ENCODE measurements at regions not wholly inside any gene's neighbourhood (a gene's known extent, or its start where the extent isn't known, plus 50 kb on each side); places are given as distances from the start of the nearest gene placed in this dataset.

DNA sequence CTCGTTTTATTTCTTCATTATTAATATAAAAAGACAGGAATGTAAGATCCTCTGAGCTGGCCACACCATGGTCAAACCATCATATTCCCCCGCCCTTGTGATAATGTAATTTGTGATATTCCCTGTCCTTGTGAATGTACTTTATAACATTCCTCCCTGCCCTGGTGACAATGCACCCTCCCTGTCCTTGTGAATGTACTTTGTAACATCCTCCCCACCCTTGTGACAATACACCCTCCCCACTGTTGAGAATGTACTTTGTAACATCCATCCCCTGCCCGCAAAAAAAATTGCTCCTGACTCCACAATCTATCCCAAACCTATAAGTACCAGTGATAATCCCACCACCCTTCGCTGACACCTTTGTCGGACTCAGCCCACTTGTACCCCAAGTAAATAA lies 211.0 kb downstream of the MBD2 start:
- TF ChIP-seq POLR2A (IDR thresholded peaks at IDR 0.05) (no peak), CTCF (IDR thresholded peaks at IDR 0.05) (no peak)
- WGBS, 4 donors, result 77 to 96% (median 91%) methylated on average over 5 of the region's 5 CpGs
- ATAC-seq, result no peak
- H3K27me3 ChIP-seq, result no peaks in the 10 kb centered on the region
- peaks cover 0 to under 1% (median 0%) of the 10 kb centered on the region in 12 donors for H3K9me3 ChIP-seq
- no peaks in the 10 kb centered on the region for H3K36me3 ChIP-seq
- intact Hi-C loops (cut with DNase I), result no loop called here
- no peak overlapping the region for H3K4me3 ChIP-seq
- H3K27ac ChIP-seq, result no peak overlapping the region
- DNase-seq, result no peak
- no peaks in the 10 kb centered on the region for H3K4me1 ChIP-seq

- Histone ChIP-seq H3K27me3 (no peaks in the 10 kb centered on the region), H3K9me3 (peaks cover 0 to 14% (median 0%) of the 10 kb centered on the region in 12 donors), H3K4me3 (no peak overlapping the region), H3K4me1 (no peaks in the 10 kb centered on the region), H3K27ac (no peak overlapping the region), H3K36me3 (no peaks in the 10 kb centered on the region)
- ATAC-seq (no peak), DNase-seq (peak in 1 of 5 donors; percentile 25)
- intact Hi-C loops (cut with DNase I), result no loop called here
- no peak for TF ChIP-seq POLR2A (IDR thresholded peaks at IDR 0.05)
- TF ChIP-seq CTCF (IDR thresholded peaks at IDR 0.05), result no peak
- 58 to 66% (median 64%) methylated on average over 3 to 4 of the region's 4 CpGs for WGBS, 4 donors
These were observed 219.6 kb downstream of the MBD2 start for GRCh38 chr18:54004828-54005227.

DNA sequence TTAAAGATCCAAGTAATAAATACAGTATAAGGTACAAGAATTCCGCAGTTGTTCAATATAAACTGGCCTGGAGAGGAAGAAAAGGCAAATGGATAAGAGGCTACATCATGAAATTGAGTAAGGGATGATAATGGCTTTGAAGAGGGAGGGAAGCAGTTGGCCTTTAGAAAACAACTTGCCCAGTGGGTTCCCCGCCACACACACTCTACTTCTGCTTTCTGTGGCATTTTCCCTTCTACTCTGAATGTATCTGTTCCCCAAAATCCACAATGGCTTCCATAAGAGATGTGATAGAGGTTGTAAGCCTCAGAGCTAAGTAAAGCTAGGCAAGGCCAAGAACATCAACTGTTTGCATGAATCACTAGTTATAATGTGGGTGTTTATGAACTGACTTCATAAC lies 221.3 kb downstream of the MBD2 start:
- ATAC-seq, result no peak
- Histone ChIP-seq H3K9me3 (peaks cover 0 to 10% (median 0%) of the 10 kb centered on the region in 12 donors), H3K36me3 (no peaks in the 10 kb centered on the region), H3K4me3 (no peak overlapping the region), H3K4me1 (no peaks in the 10 kb centered on the region), H3K27ac (no peak overlapping the region), H3K27me3 (no peaks in the 10 kb centered on the region)
- intact Hi-C loops (cut with DNase I), result no loop called here
- 81 to 89% (median 85%) methylated on average over 2 of the region's 2 CpGs for WGBS, 4 donors
- DNase-seq, result no peak
- no peak for TF ChIP-seq CTCF (IDR thresholded peaks at IDR 0.05)
- TF ChIP-seq POLR2A (IDR thresholded peaks at IDR 0.05), result no peak

DNA sequence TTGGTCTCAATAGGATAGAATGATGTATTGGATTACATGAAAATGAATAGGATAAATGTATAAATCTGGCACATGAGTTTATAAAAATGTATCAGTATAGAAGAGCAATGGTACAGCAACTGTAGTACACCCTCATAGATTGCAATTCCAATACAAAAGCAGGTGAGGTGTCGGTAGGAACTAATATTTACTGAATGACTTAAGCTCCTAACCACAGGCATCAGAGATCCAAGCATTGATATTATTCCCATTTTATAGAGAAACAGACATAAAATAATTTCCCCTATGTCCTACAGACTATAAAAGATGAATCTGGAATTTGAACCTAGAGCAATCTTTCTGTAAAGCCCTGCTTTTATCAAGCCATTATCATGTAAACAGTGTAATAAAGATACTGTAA lies 227.4 kb downstream of the MBD2 start:
- intact Hi-C loops (cut with DNase I), result no loop called here
- Histone ChIP-seq H3K36me3 (no peaks in the 10 kb centered on the region), H3K9me3 (no peaks in the 10 kb centered on the region), H3K27me3 (no peaks in the 10 kb centered on the region), H3K4me3 (no peak overlapping the region), H3K4me1 (no peaks in the 10 kb centered on the region), H3K27ac (no peak overlapping the region)
- no peak for DNase-seq
- ATAC-seq, result no peak
- WGBS, 4 donors, result 93 to 98% (median 96%) methylated on average over 1 of the region's 1 CpG
- TF ChIP-seq POLR2A (IDR thresholded peaks at IDR 0.05) (no peak), CTCF (IDR thresholded peaks at IDR 0.05) (no peak)
